H9 (cell line): ENCODE measurements at regions not wholly inside any gene's neighbourhood (a gene's known extent, or its start where the extent isn't known, plus 50 kb on each side); places are given as distances from the start of the nearest gene placed in this dataset.

Experiments
- DNase-seq: peaks from one replicate; pipeline ENCODE4 v3.0.0-alpha.2; 2017
- H2AFZ ChIP-seq: one replicate; pipeline ENCODE4 v1.6.1; 2013; ENCODE audit warnings: mild to moderate bottlenecking, low read length, control low read depth, moderate library complexity
- H2AK5ac ChIP-seq: 2 replicates; pipeline ENCODE4 v1.6.1; 2013; ENCODE audit warnings: low read length, control low read depth, mixed read lengths; ENCODE audit not compliant: insufficient read length
- H2BK120ac ChIP-seq: one replicate; pipeline ENCODE4 v1.6.1; 2013; ENCODE audit warnings: low read depth, mild to moderate bottlenecking, low read length, control low read depth, inconsistent platforms; ENCODE audit not compliant: poor library complexity, severe bottlenecking
- H2BK12ac ChIP-seq: 2 replicates; pipeline ENCODE4 v1.6.1; 2013; ENCODE audit warnings: low read length, control low read depth, mixed read lengths, low read depth; ENCODE audit not compliant: insufficient read length
- H2BK15ac ChIP-seq: 2 replicates; pipeline ENCODE4 v1.6.1; 2013; ENCODE audit warnings: low read depth, low read length, control low read depth
- H2BK20ac ChIP-seq: one replicate; pipeline ENCODE4 v1.6.1; 2013; ENCODE audit warnings: low read depth, mild to moderate bottlenecking, low read length, control low read depth, inconsistent platforms; ENCODE audit not compliant: poor library complexity, severe bottlenecking
- H2BK5ac ChIP-seq: 2 replicates; pipeline ENCODE4 v1.6.1; 2013; ENCODE audit warnings: low read length, control low read depth, mixed read lengths; ENCODE audit not compliant: insufficient read length
- H3K14ac ChIP-seq: 2 replicates; pipeline ENCODE4 v1.6.1; 2013; ENCODE audit warnings: low read length, control low read depth; ENCODE audit not compliant: insufficient read depth
- H3K18ac ChIP-seq: 2 replicates; pipeline ENCODE4 v1.6.1; 2013; ENCODE audit warnings: low read depth, mild to moderate bottlenecking, mixed read lengths, low read length, control low read depth; ENCODE audit not compliant: insufficient read length
- H3K23ac ChIP-seq: 2 replicates; pipeline ENCODE4 v1.6.1; 2013; ENCODE audit warnings: low read length, control low read depth, mixed read lengths, low read depth; ENCODE audit not compliant: insufficient read length
- H3K23me2 ChIP-seq: 2 replicates; pipeline ENCODE4 v1.6.1; 2013; ENCODE audit warnings: low read depth, mild to moderate bottlenecking, mixed read lengths, low read length, control low read depth; ENCODE audit not compliant: insufficient read length, poor library complexity, severe bottlenecking
- H3K27ac ChIP-seq: 2 replicates; pipeline ENCODE4 v1.5.1; 2013; ENCODE audit warnings: low read length, control low read depth, mixed read lengths, low read depth; ENCODE audit not compliant: insufficient read length
- H3K27me3 ChIP-seq: 2 replicates; pipeline ENCODE4 v1.6.1; 2013; ENCODE audit warnings: low read length, control low read depth, inconsistent platforms; ENCODE audit not compliant: insufficient read depth
- H3K4ac ChIP-seq: 2 replicates; pipeline ENCODE4 v1.6.1; 2013; ENCODE audit warnings: low read depth, mild to moderate bottlenecking, control low read depth, inconsistent platforms, low read length, moderate library complexity
- H3K4me1 ChIP-seq: 2 replicates; pipeline ENCODE4 v1.6.1; 2013; ENCODE audit warnings: low read length, control low read depth, inconsistent platforms; ENCODE audit not compliant: insufficient read depth
- H3K4me2 ChIP-seq: 2 replicates; pipeline ENCODE4 v1.6.1; 2013; ENCODE audit warnings: low read length, control low read depth, mixed read lengths; ENCODE audit not compliant: insufficient read length, insufficient read depth
- H3K56ac ChIP-seq: 2 replicates; pipeline ENCODE4 v1.6.1; 2013; ENCODE audit warnings: low read depth, mild to moderate bottlenecking, mixed read lengths, low read length, control low read depth; ENCODE audit not compliant: insufficient read length
- H3K79me1 ChIP-seq: 2 replicates; pipeline ENCODE4 v1.6.1; 2013; ENCODE audit warnings: low read depth, mild to moderate bottlenecking, moderate library complexity, low read length, control low read depth, inconsistent platforms; ENCODE audit not compliant: insufficient read depth, poor library complexity, severe bottlenecking
- H3K79me2 ChIP-seq: 2 replicates; pipeline ENCODE4 v1.6.1; 2013; ENCODE audit warnings: low read length, control low read depth, inconsistent platforms; ENCODE audit not compliant: insufficient read depth
- H3K9ac ChIP-seq: 2 replicates; pipeline ENCODE4 v1.6.1; 2013; ENCODE audit warnings: low read length, control low read depth, mixed read lengths; ENCODE audit not compliant: insufficient read length; ENCODE audit errors: extremely low read depth
- H3K9me3 ChIP-seq: one replicate; pipeline ENCODE4 v1.6.1; 2013; ENCODE audit warnings: low read depth, low read length, inconsistent platforms; ENCODE audit not compliant: control insufficient read depth
- H3T11ph ChIP-seq: one replicate; pipeline ENCODE4 v1.6.1; 2013; ENCODE audit warnings: mild to moderate bottlenecking, low read length, control low read depth, inconsistent platforms
- H4K20me1 ChIP-seq: one replicate; pipeline ENCODE4 v1.6.1; 2013; ENCODE audit not compliant: control insufficient read depth, insufficient read length, insufficient read depth
- H4K5ac ChIP-seq: 2 replicates; pipeline ENCODE4 v1.6.1; 2013; ENCODE audit warnings: low read depth, mild to moderate bottlenecking, mixed read lengths, low read length, control low read depth; ENCODE audit not compliant: insufficient read length
- H4K8ac ChIP-seq: replicated peaks from 2 replicates; pipeline ENCODE4 v1.6.1; 2013; ENCODE audit warnings: low read length, control low read depth, mixed read lengths, low read depth; ENCODE audit not compliant: insufficient read length
- H4K91ac ChIP-seq: 2 replicates; pipeline ENCODE4 v1.6.1; 2013; ENCODE audit warnings: low read depth, mild to moderate bottlenecking, moderate library complexity, mixed read lengths, low read length, control low read depth; ENCODE audit not compliant: insufficient read length
- H3K27ac Mint-ChIP-seq, 3 experiments: 2 replicates in 2 of 3; 3 replicates in 1 of 3; pipeline ENCODE4 v1.8.0; 2020 to 2021; ENCODE audit warnings: mixed read lengths in 3 of 3, mild to moderate bottlenecking in 1 of 3, moderate library complexity in 1 of 3
- H3K27me3 Mint-ChIP-seq: 2 replicates; pipeline ENCODE4 v1.8.0; 2021; ENCODE audit warnings: low read depth, mild to moderate bottlenecking, moderate library complexity, mixed read lengths
- H3K36me3 Mint-ChIP-seq, 3 experiments: 2 replicates in 2 of 3; 3 replicates in 1 of 3; pipeline ENCODE4 v1.8.0; 2020 to 2021; ENCODE audit warnings: low read depth in 3 of 3, mixed read lengths in 3 of 3; ENCODE audit not compliant: insufficient read depth in 1 of 3
- H3K4me1 Mint-ChIP-seq, 2 experiments: 2 replicates each; pipeline ENCODE4 v1.8.0; 2020; ENCODE audit warnings: mixed read lengths in 2 of 2
- H3K4me3 Mint-ChIP-seq, 2 experiments: 2 replicates in 1 of 2; 3 replicates in 1 of 2; pipeline ENCODE4 v1.8.0; 2020 to 2021; ENCODE audit warnings: mild to moderate bottlenecking in 2 of 2, mixed read lengths in 2 of 2, moderate library complexity in 1 of 2
- H3K9me3 Mint-ChIP-seq, 2 experiments: 2 replicates in 1 of 2; 3 replicates in 1 of 2; pipeline ENCODE4 v1.8.0; 2020; ENCODE audit warnings: mild to moderate bottlenecking in 2 of 2, mixed read lengths in 2 of 2, moderate library complexity in 1 of 2
- CTCF ChIP-seq: fragments of 200-600 bp; sonication (generic); conservative IDR thresholded peaks from 3 replicates; pipeline ENCODE4 v1.8.0; 2021; ENCODE audit warnings: antibody characterized with exemption, mild to moderate bottlenecking
- WGBS: extraction: QIAGEN DNeasy Blood & Tissue Kit; methylation state at CpG from one replicate; pipeline ENCODE4 v1.1.7; 2013; ENCODE audit warnings: missing lambda C conversion rate, low lambda C conversion rate, mixed read lengths; ENCODE audit not compliant: insufficient read length; ENCODE audit errors: extremely low coverage; 5-methylcytosine and 5-hydroxymethylcytosine counted together

DNA sequence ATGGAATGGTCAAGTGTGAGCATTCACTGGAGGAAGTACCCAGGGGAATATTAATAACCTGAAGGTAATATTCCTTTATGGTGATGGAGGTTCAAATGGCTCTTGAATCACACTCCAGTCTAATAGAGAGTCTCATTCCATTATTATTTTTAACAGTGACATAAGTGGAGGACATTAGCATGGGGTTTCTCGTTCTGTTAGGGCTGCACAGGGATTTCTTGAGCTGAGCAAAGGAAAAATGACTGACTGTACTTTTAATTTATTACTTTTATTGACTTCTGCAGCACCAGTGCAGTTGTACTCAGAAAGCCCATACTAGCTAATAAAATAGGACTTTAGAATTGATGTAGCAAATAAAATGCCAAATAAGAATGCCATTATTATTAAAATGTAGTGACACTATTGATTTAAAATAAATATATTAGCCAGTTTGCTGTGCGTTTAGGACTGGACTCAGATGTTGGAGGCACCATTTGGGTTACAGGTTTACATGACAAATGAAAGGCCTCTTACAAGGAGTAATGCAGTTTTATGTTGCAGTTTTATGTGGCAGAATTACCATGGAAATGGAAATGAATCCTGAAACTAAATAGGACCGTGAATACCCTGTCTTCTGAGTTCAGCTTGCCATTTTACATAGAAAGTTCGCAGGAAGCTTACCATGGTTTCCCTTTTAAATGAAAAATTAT lies 705.1 kb upstream of the GRM7 start:
- Mint-ChIP-seq H3K4me1 (no peaks in the 10 kb centered on the region), H3K9me3 (no peaks in the 10 kb centered on the region), H3K36me3 (no peaks in the 10 kb centered on the region), H3K27ac (peak overlapping the region in 1 of 3 experiments; percentile 31; a peak in 1 of 7 replicates), H3K27me3 (no peaks in the 10 kb centered on the region), H3K4me3 (no peak overlapping the region)
- no peak for TF ChIP-seq CTCF
- no peak for DNase-seq
- no peak overlapping the region for H3K23ac ChIP-seq
- no peak overlapping the region for H2AFZ ChIP-seq
- H3T11ph ChIP-seq: no peak overlapping the region
- no peak overlapping the region for H2BK12ac ChIP-seq
- H3K14ac ChIP-seq: no peak overlapping the region
- H2BK20ac ChIP-seq: no peak overlapping the region
- no peak overlapping the region for H2BK15ac ChIP-seq
- no peak overlapping the region for H3K56ac ChIP-seq
- no peaks in the 10 kb centered on the region for H3K23me2 ChIP-seq
- no peak overlapping the region for H3K27ac ChIP-seq
- H2AK5ac ChIP-seq: no peak overlapping the region
- H3K27me3 ChIP-seq: no peaks in the 10 kb centered on the region
- no peak overlapping the region for H3K9ac ChIP-seq
- H3K4ac ChIP-seq: no peak overlapping the region
- no peak overlapping the region for H3K18ac ChIP-seq
- H3K79me2 ChIP-seq: no peaks in the 10 kb centered on the region
- no peak overlapping the region for H4K91ac ChIP-seq
- H3K9me3 ChIP-seq: no peaks in the 10 kb centered on the region
- no peak overlapping the region for H2BK5ac ChIP-seq
- no peaks in the 10 kb centered on the region for H3K79me1 ChIP-seq
- no peak overlapping the region for H3K4me2 ChIP-seq
- no peaks in the 10 kb centered on the region; the same call in 1 of the 2 replicates for H3K4me1 ChIP-seq
- H2BK120ac ChIP-seq: no peak overlapping the region
- H4K8ac ChIP-seq: no peak overlapping the region
- no CpG with 5 or more reads among the region's 4 CpGs for WGBS
- no peak overlapping the region for H4K5ac ChIP-seq
- no peaks in the 10 kb centered on the region for H4K20me1 ChIP-seq
